OCI-LY1 (cell line): ENCODE measurements at regions not wholly inside any gene's neighbourhood (a gene's known extent, or its start where the extent isn't known, plus 50 kb on each side); places are given as distances from the start of the nearest gene placed in this dataset.

Experiments used
- H2AFZ ChIP-seq: fragments of 200-600 bp; sonication (generic), shearing (Covaris generic); 2 replicates; pipeline ENCODE4 v1.6.0; 2014; ENCODE audit warnings: antibody characterized with exemption, mild to moderate bottlenecking, low read length
- H3F3A ChIP-seq: fragments of 200-600 bp; sonication (generic), shearing (Covaris generic); 2 replicates; pipeline ENCODE4 v1.6.0; 2014; ENCODE audit warnings: mild to moderate bottlenecking, antibody characterized with exemption, low read length, moderate library complexity; ENCODE audit not compliant: insufficient read depth
- H3K27ac ChIP-seq: fragments of 200-600 bp; sonication (generic); 2 replicates; pipeline ENCODE4 v1.5.1; 2014; ENCODE audit warnings: low read length, mixed run types, mild to moderate bottlenecking, low read depth; ENCODE audit not compliant: poor library complexity, severe bottlenecking
- H3K27me3 ChIP-seq: fragments of 200-600 bp; sonication (generic); 2 replicates; pipeline ENCODE4 v1.6.0; 2014; ENCODE audit warnings: antibody characterized with exemption, mild to moderate bottlenecking, low read length, moderate library complexity; ENCODE audit not compliant: insufficient read depth
- H3K36me3 ChIP-seq: fragments of 200-600 bp; sonication (generic); 2 replicates; pipeline ENCODE4 v1.6.1; 2014; ENCODE audit warnings: mild to moderate bottlenecking, antibody characterized with exemption, low read length, moderate library complexity, mixed read lengths; ENCODE audit not compliant: insufficient read depth
- H3K4me1 ChIP-seq: fragments of 200-600 bp; sonication (generic); 2 replicates; pipeline ENCODE4 v1.5.1; 2014; ENCODE audit warnings: mild to moderate bottlenecking, low read length, moderate library complexity; ENCODE audit not compliant: insufficient read depth, severe bottlenecking
- H3K4me2 ChIP-seq: fragments of 200-600 bp; sonication (generic), shearing (Covaris generic); 2 replicates; pipeline ENCODE4 v1.6.1; 2014; ENCODE audit warnings: low read length
- H3K4me3 ChIP-seq: fragments of 200-600 bp; sonication (generic); 2 replicates; pipeline ENCODE4 v1.5.1; 2014; ENCODE audit warnings: low read length, low read depth, mild to moderate bottlenecking, mixed read lengths; ENCODE audit not compliant: poor library complexity, severe bottlenecking
- H3K79me2 ChIP-seq: fragments of 200-600 bp; shearing (Covaris generic); 2 replicates; pipeline ENCODE4 v1.6.1; 2016; ENCODE audit warnings: mixed run types, low read length, mixed read lengths; ENCODE audit not compliant: insufficient read depth
- H3K9ac ChIP-seq: fragments of 200-600 bp; sonication (generic), shearing (Covaris generic); 2 replicates; pipeline ENCODE4 v1.6.1; 2014; ENCODE audit warnings: mild to moderate bottlenecking, low read length, mixed read lengths
- H3K9me2 ChIP-seq: fragments of 200-600 bp; sonication (generic), shearing (Covaris generic); 2 replicates; pipeline ENCODE4 v1.6.1; 2014; ENCODE audit warnings: low read depth, mild to moderate bottlenecking, low read length, mixed read lengths
- H3K9me3 ChIP-seq: fragments of 200-600 bp; shearing (Covaris generic); 2 replicates; pipeline ENCODE4 v1.6.1; 2014; ENCODE audit warnings: low read length, mixed read lengths
- H4K20me1 ChIP-seq: fragments of 200-600 bp; sonication (generic), shearing (Covaris generic); 2 replicates; pipeline ENCODE4 v1.6.0; 2016; ENCODE audit warnings: mild to moderate bottlenecking, low read length; ENCODE audit not compliant: insufficient read depth
- CTCF ChIP-seq: fragments of 200-600 bp; sonication (generic), shearing (Covaris generic); IDR thresholded peaks from 2 replicates; pipeline ENCODE4 v1.5.1; 2017; ENCODE audit warnings: mild to moderate bottlenecking, antibody characterized with exemption, low read length, moderate library complexity, mixed read lengths
- EZH2 ChIP-seq: fragments of 200-600 bp; sonication (generic), shearing (Covaris generic); IDR thresholded peaks from 2 replicates; pipeline ENCODE4 v1.8.0; 2017; ENCODE audit warnings: borderline replicate concordance, mixed run types, mild to moderate bottlenecking, antibody characterized with exemption, low read length, moderate library complexity, mixed read lengths

DNA sequence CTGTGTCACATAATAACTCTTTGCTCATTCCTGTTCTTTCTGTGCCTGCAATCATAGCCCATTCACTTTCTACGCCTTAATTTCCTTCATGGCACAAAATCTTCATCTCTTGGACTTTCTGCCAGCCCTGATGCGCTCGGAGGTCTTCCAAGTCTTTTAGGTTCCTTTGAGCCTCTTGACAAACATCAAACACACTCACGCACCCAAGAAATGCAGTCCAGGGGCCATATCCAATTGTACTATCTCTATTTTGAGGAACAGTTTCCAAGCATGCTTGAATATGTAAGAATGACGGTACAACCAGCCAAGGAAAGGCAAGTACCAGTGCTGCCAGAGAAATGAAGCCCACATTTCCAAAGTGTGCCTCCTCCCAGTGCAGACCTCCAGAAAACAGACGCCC lies 234.1 kb downstream of the MEX3B start:
- Histone ChIP-seq H3F3A (no peaks in the 10 kb centered on the region), H3K4me3 (no peak overlapping the region), H3K27me3 (no peaks in the 10 kb centered on the region), H3K9ac (no peak overlapping the region), H3K9me3 (no peaks in the 10 kb centered on the region), H3K4me2 (no peak overlapping the region), H2AFZ (no peak overlapping the region), H4K20me1 (no peaks in the 10 kb centered on the region), H3K4me1 (peaks cover 7% of the 10 kb centered on the region), H3K36me3 (no peaks in the 10 kb centered on the region; the same call in 1 of the 2 replicates), H3K9me2 (no peaks in the 10 kb centered on the region), H3K79me2 (no peaks in the 10 kb centered on the region), H3K27ac (no peak overlapping the region)
- TF ChIP-seq EZH2 (no peak), CTCF (no peak)

DNA sequence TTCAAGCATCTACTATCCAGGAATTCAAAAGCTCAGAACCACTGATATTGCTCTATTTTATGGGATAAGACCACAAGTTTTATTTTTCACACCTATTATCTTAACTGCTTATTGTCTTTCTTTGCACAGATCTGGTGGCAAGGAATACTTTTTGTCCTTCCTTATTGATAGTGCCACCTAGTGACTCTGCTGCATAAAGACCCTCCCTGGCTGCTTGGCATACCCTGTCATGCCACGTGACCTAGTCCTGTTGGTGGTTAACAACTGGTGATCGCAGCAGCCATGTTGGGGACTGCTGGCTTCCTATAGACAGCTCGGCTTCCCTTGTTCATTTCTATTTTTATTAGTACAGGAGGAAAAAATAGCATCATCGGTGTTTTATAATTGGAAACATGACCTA lies 236.3 kb downstream of the MEX3B start:
- H3K27me3 ChIP-seq: no peaks in the 10 kb centered on the region
- H3K79me2 ChIP-seq: no peaks in the 10 kb centered on the region
- H3K4me2 ChIP-seq: peak overlapping the region; percentile 54
- H3K27ac ChIP-seq: no peak overlapping the region
- no peaks in the 10 kb centered on the region for H4K20me1 ChIP-seq
- H3K4me1 ChIP-seq: peaks cover 7% of the 10 kb centered on the region
- no peaks in the 10 kb centered on the region; the same call in 1 of the 2 replicates for H3K36me3 ChIP-seq
- H3K4me3 ChIP-seq: peak overlapping the region; percentile 39
- no peaks in the 10 kb centered on the region for H3F3A ChIP-seq
- H3K9ac ChIP-seq: no peak overlapping the region
- TF ChIP-seq EZH2 (no peak), CTCF (peak; percentile 55)
- peak overlapping the region; percentile 93 for H2AFZ ChIP-seq
- H3K9me2 ChIP-seq: no peaks in the 10 kb centered on the region
- no peaks in the 10 kb centered on the region for H3K9me3 ChIP-seq

DNA sequence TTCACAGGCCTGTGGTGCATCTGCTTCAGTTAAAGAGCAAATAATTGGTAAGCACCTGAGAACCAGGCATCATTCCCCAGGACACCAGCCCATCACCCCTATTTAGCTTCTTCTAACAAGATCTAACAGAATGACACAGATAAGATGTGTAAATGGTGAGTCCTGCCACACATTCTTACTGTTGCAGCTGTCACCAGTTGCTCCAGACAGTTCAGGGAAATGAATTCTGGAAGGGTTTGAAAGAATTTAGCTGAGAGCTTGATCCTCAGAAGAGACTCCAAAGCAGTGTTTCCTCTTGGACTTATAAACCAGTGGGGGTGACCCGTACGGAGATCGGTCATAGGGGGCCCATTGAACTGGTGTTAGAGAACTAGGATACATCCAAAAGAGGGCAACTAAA lies 238.0 kb downstream of the MEX3B start:
- H3K9ac ChIP-seq: no peak overlapping the region
- no peak for TF ChIP-seq CTCF
- TF ChIP-seq EZH2: no peak
- H3K9me3 ChIP-seq: no peaks in the 10 kb centered on the region
- H3K4me3 ChIP-seq: no peak overlapping the region
- H3K36me3 ChIP-seq: no peaks in the 10 kb centered on the region; the same call in 1 of the 2 replicates
- H4K20me1 ChIP-seq: no peaks in the 10 kb centered on the region
- no peaks in the 10 kb centered on the region for H3K79me2 ChIP-seq
- H3K27me3 ChIP-seq: no peaks in the 10 kb centered on the region
- H3K4me1 ChIP-seq: peaks cover 7% of the 10 kb centered on the region
- H3K27ac ChIP-seq: no peak overlapping the region
- H3K9me2 ChIP-seq: no peaks in the 10 kb centered on the region
- H2AFZ ChIP-seq: no peak overlapping the region
- H3F3A ChIP-seq: no peaks in the 10 kb centered on the region
- H3K4me2 ChIP-seq: no peak overlapping the region
